ENCODE measurements at regions not wholly inside any gene's neighbourhood (a gene's known extent, or its start where the extent isn't known, plus 50 kb on each side); places are given as distances from the start of the nearest gene placed in this dataset.

- Histone ChIP-seq H3K4me1 (ENCODE audit: insufficient read depth, low read length, poor library complexity, severe bottlenecking) (no peaks in the 10 kb centered on the region), H3K9me3 (ENCODE audit: low read depth, low read length, poor library complexity, severe bottlenecking) (peaks cover 29% of the 10 kb centered on the region), H3K27me3 (replicated peaks; ENCODE audit: insufficient read depth, low read depth, low read length, poor library complexity) (no peaks in the 10 kb centered on the region), H3K36me3 (ENCODE audit: insufficient read depth, low read length, poor library complexity, severe bottlenecking) (no peaks in the 10 kb centered on the region), H3K4me3 (ENCODE audit: low read depth, low read length, poor library complexity, severe bottlenecking) (no peak overlapping the region), H3K27ac (ENCODE audit: low read depth, low read length, poor library complexity, severe bottlenecking) (no peak overlapping the region)
- no TSS peak for BruUV-seq (replicated peaks)
- TF ChIP-seq CTCF (conservative IDR thresholded peaks at IDR 0.05; ENCODE audit: low read depth, low read length) (no peak), EZH2 (IDR thresholded peaks at IDR 0.05; ENCODE audit: borderline replicate concordance, low read depth, low read length, poor library complexity, severe bottlenecking) (no peak)
- no peak for DNase-seq (ENCODE audit: low spot score)
- ChIA-PET POLR2A (ENCODE audit: low non-redundant PET) (no interaction called here), CTCF (no interaction called here)
- intact Hi-C loops (cut with micrococcal nuclease; ENCODE audit: unreplicated experiment) = no loop called here
Measured at GRCh38 chr2:81077396-81077795, 772.8 kb upstream of the LRRTM1 start.

DNA sequence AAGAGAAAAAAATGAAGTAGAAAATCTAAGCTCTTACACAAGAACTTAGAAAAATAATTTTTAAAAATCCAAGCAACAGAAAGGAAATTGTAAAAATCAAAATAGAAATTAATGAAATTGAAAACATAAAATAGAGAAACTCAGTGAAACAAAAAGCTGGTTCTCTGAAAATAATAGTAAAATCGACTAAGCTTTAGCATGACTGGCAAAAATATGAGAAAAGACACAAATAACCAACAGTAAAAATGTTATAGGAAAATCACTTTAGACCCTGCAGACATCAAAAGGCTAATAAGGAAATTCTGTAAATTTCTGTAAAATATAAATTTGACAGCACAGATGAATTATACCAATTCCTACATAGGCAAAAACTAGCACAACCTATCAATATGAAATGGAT is 768.9 kb upstream of the LRRTM1 start:
- ChIA-PET CTCF (no interaction called here), POLR2A (ENCODE audit: low non-redundant PET) (no interaction called here)
- BruUV-seq (replicated peaks) = no TSS peak
- no peaks in the 10 kb centered on the region for H3K4me1 ChIP-seq (ENCODE audit: insufficient read depth, low read length, poor library complexity, severe bottlenecking)
- H3K4me3 ChIP-seq (ENCODE audit: low read depth, low read length, poor library complexity, severe bottlenecking) = no peak overlapping the region
- no peak overlapping the region for H3K27ac ChIP-seq (ENCODE audit: low read depth, low read length, poor library complexity, severe bottlenecking)
- no peaks in the 10 kb centered on the region for H3K36me3 ChIP-seq (ENCODE audit: insufficient read depth, low read length, poor library complexity, severe bottlenecking)
- TF ChIP-seq CTCF (conservative IDR thresholded peaks at IDR 0.05; ENCODE audit: low read depth, low read length) (no peak), EZH2 (IDR thresholded peaks at IDR 0.05; ENCODE audit: borderline replicate concordance, low read depth, low read length, poor library complexity, severe bottlenecking) (no peak)
- no peaks in the 10 kb centered on the region for H3K27me3 ChIP-seq (replicated peaks; ENCODE audit: insufficient read depth, low read depth, low read length, poor library complexity)
- peaks cover 18% of the 10 kb centered on the region for H3K9me3 ChIP-seq (ENCODE audit: low read depth, low read length, poor library complexity, severe bottlenecking)
- intact Hi-C loops (cut with micrococcal nuclease; ENCODE audit: unreplicated experiment) = no loop called here
- DNase-seq (ENCODE audit: low spot score) = no peak

GRCh38 chr2:81068144-81068543 is 763.6 kb upstream of the LRRTM1 start:
- BruUV-seq (replicated peaks) = no TSS peak
- intact Hi-C loops (cut with micrococcal nuclease; ENCODE audit: unreplicated experiment) = no loop called here

More at GRCh38 chr2:81068144-81068543, 763.6 kb upstream of the LRRTM1 start:
- H3K4me3 ChIP-seq (ENCODE audit: low read depth, low read length, poor library complexity, severe bottlenecking) = no peak overlapping the region
- H3K36me3 ChIP-seq (ENCODE audit: insufficient read depth, low read length, poor library complexity, severe bottlenecking) = no peaks in the 10 kb centered on the region
- no peaks in the 10 kb centered on the region for H3K4me1 ChIP-seq (ENCODE audit: insufficient read depth, low read length, poor library complexity, severe bottlenecking)
- POLR2A ChIA-PET (ENCODE audit: low non-redundant PET) = no interaction called here
- peaks cover 15% of the 10 kb centered on the region for H3K9me3 ChIP-seq (ENCODE audit: low read depth, low read length, poor library complexity, severe bottlenecking)
- no peak overlapping the region for H3K27ac ChIP-seq (ENCODE audit: low read depth, low read length, poor library complexity, severe bottlenecking)
- no peaks in the 10 kb centered on the region for H3K27me3 ChIP-seq (replicated peaks; ENCODE audit: insufficient read depth, low read depth, low read length, poor library complexity)
- no peak for TF ChIP-seq CTCF (conservative IDR thresholded peaks at IDR 0.05; ENCODE audit: low read depth, low read length)
- TF ChIP-seq EZH2 (IDR thresholded peaks at IDR 0.05; ENCODE audit: borderline replicate concordance, low read depth, low read length, poor library complexity, severe bottlenecking) = no peak
- DNase-seq (ENCODE audit: low spot score) = no peak
- CTCF ChIA-PET = no interaction called here

Measured in A673 (cell line).